Activated naive CD8-positive, alpha-beta T cell (primary cell): ENCODE measurements at regions not wholly inside any gene's neighbourhood (a gene's known extent, or its start where the extent isn't known, plus 50 kb on each side); places are given as distances from the start of the nearest gene placed in this dataset.
"Not testable (repeated sequence)": the region's sequence is repeated elsewhere in the genome, so short reads cannot be mapped to it uniquely, and the experiment has no call there.

ENCODE experiments used
- H3K27ac Mint-ChIP-seq: one replicate; pipeline ENCODE4 v1.8.0; 2021; ENCODE audit warnings: mixed read lengths
- H3K27me3 Mint-ChIP-seq: one replicate; pipeline ENCODE4 v1.8.0; 2021; ENCODE audit warnings: mixed read lengths
- H3K36me3 Mint-ChIP-seq: one replicate; pipeline ENCODE4 v1.8.0; 2021; ENCODE audit warnings: mixed read lengths
- H3K4me1 Mint-ChIP-seq: one replicate; pipeline ENCODE4 v1.8.0; 2021; ENCODE audit warnings: low read depth, mixed read lengths
- H3K4me3 Mint-ChIP-seq: one replicate; pipeline ENCODE4 v1.8.0; 2021; ENCODE audit warnings: mild to moderate bottlenecking, mixed read lengths
- H3K9me3 Mint-ChIP-seq: one replicate; pipeline ENCODE4 v1.8.0; 2021; ENCODE audit warnings: low read depth, mixed read lengths

DNA sequence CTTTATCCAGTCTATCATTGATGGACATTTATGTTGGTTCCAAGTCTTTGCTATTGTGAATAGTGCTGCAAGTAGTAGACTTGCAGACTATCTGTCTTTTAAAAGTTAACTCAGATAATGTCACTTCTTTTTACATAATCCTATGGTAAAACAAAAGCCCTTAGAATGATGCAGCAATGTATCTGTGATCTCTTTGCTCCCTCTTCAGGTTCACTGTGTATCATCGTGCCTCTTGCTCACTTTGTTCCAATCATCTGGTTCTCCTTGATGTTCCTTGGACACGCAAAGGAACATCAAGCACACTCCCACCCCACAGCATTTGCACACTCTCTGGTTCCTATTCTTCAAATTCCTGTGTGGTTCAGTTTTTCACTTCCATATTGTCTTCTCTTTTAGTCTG, 472.5 kb upstream of the ZNF804A start:
- no peak overlapping the region for H3K4me3 Mint-ChIP-seq
- no peaks in the 10 kb centered on the region for H3K4me1 Mint-ChIP-seq
- no peaks in the 10 kb centered on the region for H3K9me3 Mint-ChIP-seq
- H3K27ac Mint-ChIP-seq, result no peak overlapping the region
- no peaks in the 10 kb centered on the region for H3K36me3 Mint-ChIP-seq
- H3K27me3 Mint-ChIP-seq, result no peaks in the 10 kb centered on the region

DNA sequence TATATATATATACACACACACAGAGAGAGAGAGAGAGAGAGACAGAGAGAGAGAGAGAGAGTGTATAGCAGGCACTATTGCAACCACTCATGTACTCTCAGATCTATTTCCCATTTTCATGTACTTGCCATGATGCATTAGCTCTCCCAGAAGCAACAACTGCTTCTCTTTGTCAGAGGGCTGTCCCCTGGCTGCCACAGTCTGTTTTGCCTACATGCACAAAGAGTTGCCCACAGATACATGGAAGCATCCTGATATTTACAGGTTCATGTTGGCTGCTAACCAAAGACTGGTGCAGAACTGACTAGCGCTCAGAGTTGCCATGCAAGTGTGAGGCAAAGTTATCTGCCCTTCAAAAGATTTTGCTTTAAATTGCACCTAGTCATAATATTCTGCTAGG, 469.3 kb upstream of the ZNF804A start:
- Mint-ChIP-seq H3K27me3 (no peaks in the 10 kb centered on the region), H3K36me3 (no peaks in the 10 kb centered on the region), H3K4me1 (no peaks in the 10 kb centered on the region), H3K27ac (no peak overlapping the region), H3K9me3 (peaks cover 10% of the 10 kb centered on the region), H3K4me3 (no peak overlapping the region)

DNA sequence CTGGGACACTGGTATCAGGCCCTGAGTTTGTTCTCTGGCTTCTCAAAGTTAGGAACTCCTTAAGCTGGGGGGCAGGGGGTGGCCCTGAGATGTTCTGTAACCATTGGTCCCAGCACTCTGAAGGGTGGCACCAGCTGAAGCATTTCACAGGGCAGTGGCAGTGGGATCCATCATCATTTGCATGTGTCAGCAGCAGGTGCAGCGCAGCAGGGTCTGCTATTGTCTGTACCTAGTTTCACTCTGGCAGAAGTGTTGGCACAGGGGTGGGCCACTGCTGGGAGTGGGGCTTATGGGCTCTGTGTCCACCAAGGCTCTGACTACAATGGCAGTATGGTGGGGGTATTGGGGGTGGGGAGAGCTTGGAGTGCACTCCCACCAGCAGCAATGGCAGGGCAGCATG, 460.4 kb upstream of the ZNF804A start:
- no peak overlapping the region for H3K4me3 Mint-ChIP-seq
- no peak overlapping the region for H3K27ac Mint-ChIP-seq
- no peaks in the 10 kb centered on the region for H3K36me3 Mint-ChIP-seq
- peaks cover 2% of the 10 kb centered on the region for H3K9me3 Mint-ChIP-seq
- no peaks in the 10 kb centered on the region for H3K4me1 Mint-ChIP-seq
- no peaks in the 10 kb centered on the region for H3K27me3 Mint-ChIP-seq

DNA sequence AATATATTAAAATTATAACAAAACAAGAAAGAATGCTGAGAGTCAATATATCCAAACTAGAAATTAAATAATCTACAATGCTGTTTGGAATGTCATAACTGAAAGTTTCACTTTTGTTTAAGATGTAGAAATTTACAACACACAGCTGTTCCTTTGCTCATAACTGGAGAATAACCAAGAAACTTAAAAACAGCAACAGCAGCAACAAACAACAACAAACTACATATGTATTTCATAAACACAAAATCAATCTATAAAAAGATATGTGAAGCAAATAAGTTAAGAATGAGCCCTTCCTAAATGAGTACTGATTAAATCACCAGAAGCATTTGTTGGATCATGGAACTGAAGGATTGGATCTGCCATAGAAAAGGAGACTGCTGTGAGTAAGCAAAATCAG, 456.5 kb upstream of the ZNF804A start:
- no peaks in the 10 kb centered on the region for H3K27me3 Mint-ChIP-seq
- H3K4me1 Mint-ChIP-seq, result no peaks in the 10 kb centered on the region
- H3K27ac Mint-ChIP-seq, result no peak overlapping the region
- no peaks in the 10 kb centered on the region for H3K9me3 Mint-ChIP-seq
- H3K36me3 Mint-ChIP-seq, result no peaks in the 10 kb centered on the region
- H3K4me3 Mint-ChIP-seq, result no peak overlapping the region

DNA sequence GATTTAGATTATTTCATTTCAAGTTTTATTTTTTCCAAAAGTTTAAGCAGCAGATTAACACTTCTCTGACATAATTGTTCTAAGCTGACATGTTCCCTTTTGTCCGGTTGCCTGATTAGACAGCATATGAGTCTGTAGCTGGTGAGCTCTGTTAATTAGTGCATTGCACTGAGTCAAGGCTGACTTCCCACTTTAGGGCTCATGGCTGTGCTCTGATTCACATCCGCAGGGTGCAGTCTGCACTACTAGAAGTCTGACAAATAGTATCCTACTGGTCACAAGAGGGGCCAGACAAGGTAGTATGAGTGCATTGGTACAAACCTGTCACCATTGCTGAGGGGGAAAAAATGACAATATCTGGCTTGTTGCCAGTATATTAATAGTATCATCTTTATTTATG, 443.9 kb upstream of the ZNF804A start:
- no peaks in the 10 kb centered on the region for H3K4me1 Mint-ChIP-seq
- H3K27me3 Mint-ChIP-seq, result no peaks in the 10 kb centered on the region
- no peak overlapping the region for H3K27ac Mint-ChIP-seq
- H3K4me3 Mint-ChIP-seq, result no peak overlapping the region
- H3K9me3 Mint-ChIP-seq, result peaks cover 13% of the 10 kb centered on the region
- H3K36me3 Mint-ChIP-seq, result no peaks in the 10 kb centered on the region

DNA sequence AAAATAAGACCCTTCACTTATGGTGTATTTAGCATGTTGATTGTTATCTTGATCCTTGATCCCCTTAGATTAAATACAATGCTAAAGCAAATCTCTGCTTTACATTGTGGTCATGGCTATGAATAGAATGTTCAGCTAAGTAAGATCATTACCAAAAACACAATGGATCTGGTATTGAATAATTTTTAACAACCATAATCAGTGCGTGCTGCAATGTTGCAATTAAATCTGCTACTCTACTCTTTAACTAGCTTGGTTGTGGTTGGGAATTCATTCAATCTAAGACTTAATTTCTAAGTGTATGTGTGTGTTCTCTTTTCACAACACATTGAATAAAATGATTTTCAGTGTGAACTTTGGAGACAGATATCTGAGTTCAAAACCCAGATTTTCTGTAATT, 442.5 kb upstream of the ZNF804A start:
- Mint-ChIP-seq H3K27ac (no peak overlapping the region), H3K36me3 (no peaks in the 10 kb centered on the region), H3K9me3 (peaks cover 14% of the 10 kb centered on the region), H3K27me3 (no peaks in the 10 kb centered on the region), H3K4me3 (no peak overlapping the region), H3K4me1 (no peaks in the 10 kb centered on the region)

DNA sequence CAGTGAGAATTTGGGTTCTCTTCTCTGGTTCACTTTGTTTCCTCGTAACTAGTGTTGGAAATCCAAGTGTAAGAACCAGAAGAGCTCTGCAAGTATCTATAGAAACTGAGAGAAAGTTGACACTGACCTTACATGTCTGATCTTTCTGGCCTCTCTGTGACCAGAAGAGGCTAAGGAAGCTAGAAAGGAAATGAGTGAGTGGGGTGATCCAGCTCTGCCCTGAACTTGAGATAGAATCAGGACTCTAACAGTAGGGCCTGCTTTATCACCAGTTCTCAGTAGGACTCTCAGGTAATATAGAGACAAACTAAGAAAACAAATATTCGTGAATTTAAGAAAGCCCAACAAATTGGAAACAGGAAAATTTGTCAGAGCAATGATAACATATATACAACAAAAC, 441.2 kb upstream of the ZNF804A start:
- Mint-ChIP-seq H3K27me3 (no peaks in the 10 kb centered on the region), H3K36me3 (no peaks in the 10 kb centered on the region), H3K4me3 (no peak overlapping the region), H3K9me3 (peaks cover 9% of the 10 kb centered on the region), H3K27ac (no peak overlapping the region), H3K4me1 (no peaks in the 10 kb centered on the region)

DNA sequence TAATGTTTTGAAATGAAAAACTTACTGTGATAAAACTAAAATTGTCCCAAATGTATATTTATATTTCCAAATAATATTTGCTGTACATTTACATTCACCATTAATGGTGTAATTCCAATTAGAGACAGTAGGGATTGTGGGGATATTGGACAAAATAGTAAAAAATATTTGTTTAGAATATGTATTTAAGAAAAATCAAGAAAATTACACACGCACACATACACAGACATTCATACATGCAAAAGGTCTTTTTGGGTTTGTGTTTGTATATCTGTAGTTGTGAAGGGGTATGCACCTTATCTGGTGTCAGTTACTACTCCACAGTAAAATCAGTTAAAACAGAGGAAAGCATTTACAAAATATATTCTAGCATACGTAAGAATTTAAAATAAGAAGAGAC, 435.9 kb upstream of the ZNF804A start:
- no peak overlapping the region for H3K27ac Mint-ChIP-seq
- no peak overlapping the region for H3K4me3 Mint-ChIP-seq
- H3K36me3 Mint-ChIP-seq, result no peaks in the 10 kb centered on the region
- no peaks in the 10 kb centered on the region for H3K4me1 Mint-ChIP-seq
- no peaks in the 10 kb centered on the region for H3K27me3 Mint-ChIP-seq
- H3K9me3 Mint-ChIP-seq, result peaks cover 17% of the 10 kb centered on the region

DNA sequence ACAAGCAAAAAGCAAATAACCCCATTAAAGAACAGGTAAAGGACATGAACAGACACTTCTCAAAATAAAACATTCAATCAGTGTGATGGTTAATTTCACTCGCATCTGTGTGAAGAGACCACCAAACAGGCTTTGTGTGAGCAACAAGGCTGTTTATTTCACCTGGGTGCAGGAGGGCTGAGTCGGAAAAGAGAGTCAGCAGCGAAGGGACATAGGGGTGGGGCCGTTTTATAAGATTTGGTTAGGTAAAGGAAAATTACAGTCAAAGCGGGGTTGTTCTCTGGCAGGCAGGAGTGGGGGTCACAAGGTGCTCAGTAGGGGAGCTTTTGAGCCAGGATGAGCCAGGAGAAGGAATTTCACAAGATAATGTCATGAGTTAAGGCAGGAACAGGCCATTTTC, 429.5 kb upstream of the ZNF804A start:
- not testable (repeated sequence) for H3K27ac Mint-ChIP-seq, H3K36me3 Mint-ChIP-seq, H3K4me3 Mint-ChIP-seq, H3K27me3 Mint-ChIP-seq, H3K4me1 Mint-ChIP-seq
- peaks cover 20% of the 10 kb centered on the region for H3K9me3 Mint-ChIP-seq

DNA sequence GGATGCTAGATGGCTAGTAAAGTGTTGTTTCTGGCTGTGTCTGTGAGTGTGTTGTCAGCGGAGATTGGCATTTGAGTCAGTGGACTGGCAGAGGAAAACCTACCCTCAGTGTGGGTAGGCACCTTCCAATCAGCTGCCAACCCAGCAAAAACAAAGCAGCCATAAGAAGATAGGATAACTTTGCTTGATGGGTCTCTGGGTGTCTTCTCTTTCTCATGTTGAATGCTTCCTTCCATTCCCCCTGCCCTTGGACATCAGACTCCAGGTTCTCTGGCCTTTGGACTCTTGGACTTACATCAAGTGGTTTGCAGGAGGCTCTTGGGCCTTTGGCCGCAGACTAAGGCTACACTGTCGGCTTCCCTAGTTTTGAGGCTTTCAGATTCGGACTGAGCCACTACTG, 429.0 kb upstream of the ZNF804A start:
- no peak overlapping the region for H3K4me3 Mint-ChIP-seq
- peaks cover 20% of the 10 kb centered on the region for H3K9me3 Mint-ChIP-seq
- no peak overlapping the region for H3K27ac Mint-ChIP-seq
- no peaks in the 10 kb centered on the region for H3K4me1 Mint-ChIP-seq
- no peaks in the 10 kb centered on the region for H3K27me3 Mint-ChIP-seq
- H3K36me3 Mint-ChIP-seq, result no peaks in the 10 kb centered on the region

DNA sequence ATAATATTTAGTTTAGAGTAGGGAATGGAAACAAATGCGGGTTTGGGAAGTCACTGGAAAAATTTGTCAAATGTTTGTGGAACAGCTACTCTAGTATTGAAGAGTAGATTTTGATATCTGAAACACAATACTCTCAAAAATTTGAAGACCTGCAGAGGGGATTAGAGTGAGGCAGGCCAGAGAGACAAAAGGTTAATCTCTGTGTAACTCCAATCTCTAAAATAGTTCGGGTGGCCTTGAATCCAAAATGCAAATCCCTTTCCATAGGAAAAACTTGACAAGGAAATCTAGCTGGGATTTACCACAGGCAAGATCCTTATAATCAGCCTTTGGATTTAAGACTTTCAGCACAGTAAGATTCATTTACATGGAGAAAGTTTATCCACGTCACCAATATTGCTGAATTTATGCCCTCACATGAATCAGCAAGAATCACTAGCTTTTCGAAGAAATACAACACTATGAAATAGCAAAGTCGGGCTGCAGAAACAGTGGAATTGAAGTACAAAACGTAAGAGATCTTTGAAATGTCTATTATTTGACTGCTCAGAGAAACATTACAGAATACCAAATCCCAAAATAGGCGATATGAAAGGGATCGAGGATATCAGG, 423.7 kb upstream of the ZNF804A start:
- Mint-ChIP-seq H3K27me3 (no peaks in the 10 kb centered on the region), H3K27ac (no peak overlapping the region), H3K4me1 (no peaks in the 10 kb centered on the region), H3K4me3 (no peak overlapping the region), H3K9me3 (peaks cover 7% of the 10 kb centered on the region), H3K36me3 (no peaks in the 10 kb centered on the region)

DNA sequence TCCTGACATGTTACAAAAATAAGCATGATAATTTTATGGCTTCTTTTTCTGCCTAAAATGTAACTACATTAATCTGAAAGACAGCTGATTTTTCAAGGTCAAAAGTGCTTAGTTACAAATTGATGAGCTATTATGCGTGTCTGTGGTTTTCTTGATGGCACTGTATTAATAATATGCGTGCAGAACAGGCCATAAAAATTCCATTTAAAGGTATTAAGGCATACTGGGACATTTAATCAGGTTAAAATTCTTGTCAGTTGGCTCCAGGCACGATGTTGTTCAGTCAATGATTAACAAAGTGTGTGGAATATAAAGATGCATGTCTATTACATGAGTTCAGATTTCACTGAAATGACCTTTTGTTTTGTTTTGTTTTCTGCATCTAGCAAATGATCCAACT, 420.1 kb upstream of the ZNF804A start:
- Mint-ChIP-seq H3K9me3 (peaks cover 18% of the 10 kb centered on the region), H3K27ac (no peak overlapping the region), H3K4me3 (no peak overlapping the region), H3K27me3 (no peaks in the 10 kb centered on the region), H3K36me3 (no peaks in the 10 kb centered on the region), H3K4me1 (no peaks in the 10 kb centered on the region)

DNA sequence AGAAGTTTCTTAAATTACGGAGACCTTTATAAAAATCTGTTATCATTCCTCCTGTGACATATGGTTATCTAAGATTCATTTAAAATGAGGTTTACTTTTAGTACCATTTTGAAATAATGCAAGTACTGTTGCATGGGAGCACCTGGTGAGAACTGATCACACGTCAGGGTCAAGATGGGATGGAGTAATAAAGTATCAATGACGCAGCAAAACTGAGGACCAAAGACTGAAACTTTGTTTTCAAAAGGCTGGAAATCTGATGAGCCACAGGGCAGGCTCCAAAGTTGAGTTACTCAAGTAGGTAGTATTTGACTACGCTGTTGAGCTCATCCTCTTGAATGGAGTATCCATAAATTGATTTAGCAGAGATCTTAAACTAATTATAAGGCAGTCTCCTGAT, 411.9 kb upstream of the ZNF804A start:
- no peaks in the 10 kb centered on the region for H3K4me1 Mint-ChIP-seq
- no peaks in the 10 kb centered on the region for H3K36me3 Mint-ChIP-seq
- H3K27ac Mint-ChIP-seq, result no peak overlapping the region
- H3K27me3 Mint-ChIP-seq, result no peaks in the 10 kb centered on the region
- H3K9me3 Mint-ChIP-seq, result peaks cover 17% of the 10 kb centered on the region
- H3K4me3 Mint-ChIP-seq, result no peak overlapping the region

DNA sequence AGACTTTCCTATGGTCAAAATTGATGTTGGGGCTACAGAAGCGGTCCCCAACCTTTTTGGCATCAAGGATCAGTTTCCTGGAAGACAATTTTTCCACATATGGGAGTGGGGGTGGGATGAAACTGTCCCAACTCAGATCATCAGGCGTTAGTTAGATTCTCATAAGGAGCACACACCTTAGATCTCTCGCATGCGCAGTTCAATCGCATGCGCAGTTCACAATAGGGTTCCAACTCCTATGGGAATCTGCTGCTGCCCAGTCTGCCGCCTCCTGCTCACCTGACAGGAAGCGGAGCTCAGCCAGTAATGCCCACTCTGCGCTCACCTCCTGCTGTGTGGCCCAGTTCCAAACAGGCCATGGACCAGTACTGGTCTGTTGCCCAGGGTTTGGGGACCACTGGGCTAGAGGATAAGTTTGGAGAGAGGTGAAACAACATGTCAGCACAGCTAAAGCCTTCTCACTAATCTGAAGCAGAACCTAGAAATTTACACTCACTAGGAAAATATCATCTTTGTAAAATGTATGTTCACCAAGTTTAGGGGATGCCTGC, 410.8 kb upstream of the ZNF804A start:
- Mint-ChIP-seq H3K27ac (no peak overlapping the region), H3K9me3 (peaks cover 9% of the 10 kb centered on the region), H3K27me3 (no peaks in the 10 kb centered on the region), H3K36me3 (no peaks in the 10 kb centered on the region), H3K4me3 (no peak overlapping the region), H3K4me1 (no peaks in the 10 kb centered on the region)

DNA sequence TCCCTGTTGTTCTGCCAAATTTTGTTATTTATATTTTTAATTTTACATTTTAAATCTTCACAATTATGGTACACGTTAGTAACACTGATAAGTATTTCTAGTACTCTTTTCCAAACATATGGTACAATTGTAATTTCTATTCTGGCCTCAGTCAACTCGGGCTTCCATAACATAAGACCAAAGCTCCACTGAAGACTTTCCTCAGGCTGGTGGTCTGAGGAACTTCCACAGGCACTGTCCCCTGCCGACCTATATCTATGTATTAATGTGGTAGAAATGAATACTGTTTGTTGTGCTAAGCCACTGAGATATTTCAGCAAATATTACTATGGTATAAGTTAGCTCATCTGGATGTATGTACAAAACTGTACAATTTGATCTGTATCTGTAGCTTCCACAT, 407.6 kb upstream of the ZNF804A start:
- H3K27me3 Mint-ChIP-seq, result no peaks in the 10 kb centered on the region
- H3K36me3 Mint-ChIP-seq, result no peaks in the 10 kb centered on the region
- no peak overlapping the region for H3K27ac Mint-ChIP-seq
- no peaks in the 10 kb centered on the region for H3K4me1 Mint-ChIP-seq
- no peak overlapping the region for H3K4me3 Mint-ChIP-seq
- H3K9me3 Mint-ChIP-seq, result peaks cover 6% of the 10 kb centered on the region

DNA sequence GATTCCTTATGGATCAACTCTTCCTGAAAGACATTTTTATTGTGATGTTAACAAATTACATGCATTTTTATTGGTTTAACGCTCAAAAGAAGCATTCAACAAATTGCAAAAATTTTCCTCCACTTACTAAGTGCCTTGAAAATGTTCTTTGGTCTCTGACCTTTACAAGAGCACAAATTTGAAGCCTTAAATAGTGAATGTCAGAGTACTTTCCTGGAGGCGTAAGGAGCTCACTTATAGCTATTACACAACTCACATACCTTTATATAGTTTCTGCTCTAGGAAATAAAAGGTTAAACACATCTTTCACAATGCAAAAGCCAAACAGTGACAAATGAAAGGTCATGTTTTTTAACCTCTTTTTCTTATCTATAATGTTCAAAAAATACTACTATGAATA, 405.7 kb upstream of the ZNF804A start:
- Mint-ChIP-seq H3K9me3 (peaks cover 6% of the 10 kb centered on the region), H3K4me1 (no peaks in the 10 kb centered on the region), H3K36me3 (no peaks in the 10 kb centered on the region), H3K4me3 (no peak overlapping the region), H3K27ac (no peak overlapping the region), H3K27me3 (no peaks in the 10 kb centered on the region)
